ENCODE measurements at regions not wholly inside any gene's neighbourhood (a gene's known extent, or its start where the extent isn't known, plus 50 kb on each side); places are given as distances from the start of the nearest gene placed in this dataset.
"Not testable (repeated sequence)": the region's sequence is repeated elsewhere in the genome, so short reads cannot be mapped to it uniquely, and the experiment has no call there.

GRCh38 chr22:25282671-25283561 is 63.5 kb downstream of the CRYBB2 start (continued):
- TF ChIP-seq NFE2L2 (IDR thresholded peaks at IDR 0.05; ENCODE audit: low read depth, low read length), result no peak

- H2AK9ac ChIP-seq (replicated peaks; ENCODE audit: low read depth, low read length, poor library complexity); CTCF ChIA-PET; H2BK15ac ChIP-seq (ENCODE audit: low read depth, low read length); H2AFZ ChIP-seq (replicated peaks; ENCODE audit: low read length, poor library complexity); H2BK5ac ChIP-seq (ENCODE audit: low read depth, low read length, poor library complexity, severe bottlenecking); POLR2A ChIA-PET (ENCODE audit: unreplicated experiment); H3K18ac ChIP-seq (ENCODE audit: low read depth, low read length); H3K56ac ChIP-seq (ENCODE audit: extremely low read depth, insufficient read depth, low read length); H2AK5ac ChIP-seq (ENCODE audit: low read depth, low read length); H3K79me1 ChIP-seq (ENCODE audit: low read depth in 1 of 2, low read length in 2 of 2); in situ Hi-C loops (cut with MboI; ENCODE audit: low sequenced_read_pairs); H4K5ac ChIP-seq (ENCODE audit: low read depth, low read length); H3K23ac ChIP-seq (ENCODE audit: low read depth, low read length); H3K14ac ChIP-seq (replicated peaks; ENCODE audit: low read depth, low read length); H4K8ac ChIP-seq (ENCODE audit: low read depth in 2 of 2, low read length in 2 of 2); H3K27me3 ChIP-seq (ENCODE audit: control insufficient read depth, insufficient read depth, low read length); H4K91ac ChIP-seq (ENCODE audit: insufficient read depth, low read depth, low read length); DNase-seq; H3K4me2 ChIP-seq (ENCODE audit: low read depth, low read length); H4K20me1 ChIP-seq (ENCODE audit: insufficient read depth, low read length); H2BK20ac ChIP-seq (ENCODE audit: low read depth, low read length); H3K4me1 ChIP-seq (ENCODE audit: control insufficient read depth, insufficient read depth, low read length); H3K27ac ChIP-seq (ENCODE audit: insufficient read depth, low read length); dilution Hi-C loops (cut with HindIII; ENCODE audit: low sequenced_read_pairs, unreplicated experiment); BruUV-seq (replicated peaks); ATAC-seq (ENCODE audit: low read depth); H3K4me3 ChIP-seq (ENCODE audit: insufficient read depth, low read depth, low read length); intact Hi-C loops (cut with micrococcal nuclease); H3K9me3 ChIP-seq (ENCODE audit: control insufficient read depth, insufficient read depth, low read length); H3K9me1 ChIP-seq (ENCODE audit: insufficient read depth, low read length); H3K9ac ChIP-seq (ENCODE audit: low read depth, low read length); H2BK120ac ChIP-seq (ENCODE audit: low read depth, low read length); H3K36me3 ChIP-seq (ENCODE audit: control insufficient read depth, insufficient read depth, low read length); H3K4ac ChIP-seq (ENCODE audit: low read depth, low read length): not testable (repeated sequence)
- no CpG with 5 or more reads among the region's 5 CpGs for WGBS, 2 experiments (ENCODE audit: extremely low coverage in 2 of 2, insufficient read length in 1 of 2)
Observed at GRCh38 chr22:25288481-25288880, 69.0 kb downstream of the CRYBB2 start.

DNA sequence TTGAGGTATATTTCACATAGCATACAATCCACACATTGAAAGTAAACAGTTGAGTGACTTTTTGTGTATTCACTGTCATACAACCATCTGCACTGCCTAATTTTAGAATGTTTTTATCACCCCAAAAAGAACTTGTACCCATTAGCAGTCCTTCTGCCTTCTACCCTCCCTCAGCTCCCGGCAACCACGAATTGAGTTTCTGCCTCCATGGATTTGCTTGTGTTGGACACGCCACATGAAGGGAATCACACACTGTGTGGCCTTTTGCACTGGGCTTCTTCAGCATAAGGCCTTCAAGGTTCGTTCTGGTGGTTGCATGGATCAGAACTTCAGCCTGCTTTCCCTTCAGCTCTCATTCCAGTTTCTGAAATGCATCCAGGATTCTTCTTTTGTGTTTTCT is 82.5 kb downstream of the CRYBB2 start:
- H3K56ac ChIP-seq (ENCODE audit: extremely low read depth, insufficient read depth, low read length); H4K91ac ChIP-seq (ENCODE audit: insufficient read depth, low read depth, low read length); H3K79me1 ChIP-seq (ENCODE audit: low read depth in 1 of 2, low read length in 2 of 2); H2BK5ac ChIP-seq (ENCODE audit: low read depth, low read length, poor library complexity, severe bottlenecking); H2AK5ac ChIP-seq (ENCODE audit: low read depth, low read length); dilution Hi-C loops (cut with HindIII; ENCODE audit: low sequenced_read_pairs, unreplicated experiment); H3K9me3 ChIP-seq (ENCODE audit: control insufficient read depth, insufficient read depth, low read length); DNase-seq; H2AK9ac ChIP-seq (replicated peaks; ENCODE audit: low read depth, low read length, poor library complexity); H3K14ac ChIP-seq (replicated peaks; ENCODE audit: low read depth, low read length); H3K9me1 ChIP-seq (ENCODE audit: insufficient read depth, low read length); H2AFZ ChIP-seq (replicated peaks; ENCODE audit: low read length, poor library complexity); CTCF ChIA-PET; H4K5ac ChIP-seq (ENCODE audit: low read depth, low read length); H4K20me1 ChIP-seq (ENCODE audit: insufficient read depth, low read length); H2BK20ac ChIP-seq (ENCODE audit: low read depth, low read length); H2BK15ac ChIP-seq (ENCODE audit: low read depth, low read length); in situ Hi-C loops (cut with MboI; ENCODE audit: low sequenced_read_pairs); H4K8ac ChIP-seq (ENCODE audit: low read depth in 2 of 2, low read length in 2 of 2); H3K4me1 ChIP-seq (ENCODE audit: control insufficient read depth, insufficient read depth, low read length); BruUV-seq (replicated peaks); POLR2A ChIA-PET (ENCODE audit: unreplicated experiment); H3K27me3 ChIP-seq (ENCODE audit: control insufficient read depth, insufficient read depth, low read length); H3K23ac ChIP-seq (ENCODE audit: low read depth, low read length); H2BK120ac ChIP-seq (ENCODE audit: low read depth, low read length); intact Hi-C loops (cut with micrococcal nuclease); H3K27ac ChIP-seq (ENCODE audit: insufficient read depth, low read length); H3K36me3 ChIP-seq (ENCODE audit: control insufficient read depth, insufficient read depth, low read length); H3K18ac ChIP-seq (ENCODE audit: low read depth, low read length); H3K4me2 ChIP-seq (ENCODE audit: low read depth, low read length); H3K9ac ChIP-seq (ENCODE audit: low read depth, low read length); H3K4ac ChIP-seq (ENCODE audit: low read depth, low read length); H3K4me3 ChIP-seq (ENCODE audit: insufficient read depth, low read depth, low read length); ATAC-seq (ENCODE audit: low read depth): not testable (repeated sequence)
- WGBS, 2 experiments (ENCODE audit: extremely low coverage in 2 of 2, insufficient read length in 1 of 2), result no CpG with 5 or more reads among the region's 4 CpGs

All from IMR-90 (cell line).